GM18498 (cell line): ENCODE measurements at regions not wholly inside any gene's neighbourhood (a gene's known extent, or its start where the extent isn't known, plus 50 kb on each side); places are given as distances from the start of the nearest gene placed in this dataset.

Experiments used
- ATAC-seq: cut with Tn5 transposase; IDR thresholded peaks from one replicate; pipeline ENCODE4 v1.9.1; 2021; ENCODE audit warnings: mild to moderate bottlenecking, moderate library complexity; ENCODE audit not compliant: unreplicated experiment

DNA sequence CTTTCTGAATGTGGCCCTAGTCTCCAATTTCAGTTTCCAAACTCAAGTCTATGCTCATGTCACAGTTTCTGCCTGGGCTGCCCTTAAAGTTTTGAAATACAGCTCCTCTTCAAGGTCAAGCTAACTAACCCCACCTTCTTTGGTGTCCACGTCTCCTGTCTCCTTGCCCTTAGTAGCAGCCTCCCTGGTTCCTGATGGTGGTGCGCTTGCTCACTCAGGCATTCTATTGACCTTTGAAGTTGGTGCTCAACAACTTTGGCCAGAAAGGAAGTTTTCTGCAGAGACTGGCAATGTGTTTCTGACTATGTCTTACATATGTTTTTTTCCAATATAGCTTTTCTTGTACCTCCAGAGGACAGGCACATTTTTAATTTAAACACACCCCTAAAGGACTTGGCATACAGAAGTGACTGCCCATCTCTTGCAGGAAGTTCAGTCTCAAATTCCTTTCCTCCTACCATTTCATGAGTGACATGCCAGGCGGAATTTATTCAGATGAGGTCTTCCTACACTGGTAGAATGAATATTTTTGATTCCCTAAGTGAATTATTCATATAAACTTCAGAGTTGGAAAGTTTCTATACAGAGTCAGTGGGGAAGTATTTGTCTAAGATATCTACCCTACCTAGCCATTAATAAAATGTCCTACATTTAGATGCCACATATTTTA, 364.3 kb upstream of the USP24 start:
- no peak for ATAC-seq

DNA sequence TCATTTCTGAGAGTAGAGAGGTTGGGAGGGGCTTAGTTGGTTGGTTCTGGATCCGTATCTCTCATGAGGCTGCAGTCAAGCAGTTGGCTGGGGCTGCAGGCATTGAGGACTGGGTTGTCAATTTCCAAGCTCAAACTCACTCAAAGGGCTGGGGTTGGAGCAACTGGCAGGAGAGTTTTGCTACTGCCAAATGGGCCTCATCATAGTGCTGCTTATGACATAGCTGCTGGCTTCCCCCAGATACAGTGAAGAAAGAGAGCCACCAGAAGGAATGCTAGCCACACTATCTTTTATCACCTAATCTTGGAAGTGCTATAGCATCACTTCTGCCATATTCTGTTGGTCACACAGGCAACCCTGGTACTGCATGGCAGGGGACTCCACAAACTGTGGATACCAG, 363.5 kb upstream of the USP24 start:
- no peak for ATAC-seq

DNA sequence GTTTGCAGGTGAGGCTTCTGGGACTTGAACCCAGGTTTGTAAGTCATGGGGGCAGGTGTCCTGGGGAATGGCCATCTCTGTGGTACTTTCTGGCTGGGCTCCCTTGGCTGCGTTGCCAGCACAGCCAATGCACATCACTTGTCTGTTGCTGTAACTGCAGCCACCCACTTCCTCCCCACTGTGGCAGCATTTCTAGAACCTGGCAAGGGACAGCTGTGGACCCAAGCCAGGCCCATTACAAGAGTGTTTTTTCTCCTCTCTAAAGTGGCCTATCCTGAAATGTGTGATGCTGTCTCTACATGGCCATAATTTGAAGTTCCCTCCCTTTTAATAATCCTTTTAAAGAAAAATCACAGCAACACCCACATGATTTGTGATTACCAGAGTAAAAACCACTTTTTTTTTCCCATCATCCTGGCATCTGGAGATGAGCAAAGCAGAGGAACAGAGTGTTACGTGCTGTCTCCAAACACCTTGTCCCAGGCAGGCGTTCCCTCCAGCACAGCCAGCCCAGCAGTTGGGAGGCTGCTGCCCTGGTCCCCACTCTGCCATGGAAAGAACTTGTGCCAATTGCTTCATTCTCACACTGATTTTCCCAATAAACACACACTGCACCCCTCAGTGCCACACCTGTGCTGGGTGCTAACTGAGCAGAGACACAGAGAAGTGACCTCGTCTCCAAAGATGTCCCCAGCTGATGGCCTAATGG, 360.6 kb upstream of the USP24 start:
- no peak for ATAC-seq

DNA sequence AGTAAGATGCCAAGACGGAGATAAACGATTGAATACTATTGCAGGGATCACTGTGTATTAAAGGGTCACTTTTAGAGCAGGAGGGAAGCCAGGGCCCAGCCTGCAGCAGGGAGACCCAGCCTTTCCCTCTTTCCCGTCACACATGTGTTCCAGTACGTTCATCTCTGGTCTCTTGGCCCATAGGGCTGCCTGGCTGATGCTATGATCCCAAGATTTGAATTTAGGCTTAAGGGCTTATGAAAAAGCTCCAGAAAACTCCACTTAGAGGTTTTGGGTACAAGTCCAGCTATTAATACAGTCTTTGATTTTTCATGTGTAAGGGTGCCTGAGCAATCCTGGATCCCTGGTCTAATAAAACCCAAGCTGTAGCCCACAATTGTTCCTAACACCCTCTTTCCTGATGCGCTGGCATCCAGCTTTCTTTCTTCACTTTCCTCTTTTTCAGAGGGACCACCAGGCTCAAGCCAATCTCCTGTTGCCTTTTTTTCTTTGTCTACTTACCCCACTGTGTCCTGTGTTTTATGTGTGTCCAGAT, 359.6 kb upstream of the USP24 start:
- ATAC-seq, result no peak

DNA sequence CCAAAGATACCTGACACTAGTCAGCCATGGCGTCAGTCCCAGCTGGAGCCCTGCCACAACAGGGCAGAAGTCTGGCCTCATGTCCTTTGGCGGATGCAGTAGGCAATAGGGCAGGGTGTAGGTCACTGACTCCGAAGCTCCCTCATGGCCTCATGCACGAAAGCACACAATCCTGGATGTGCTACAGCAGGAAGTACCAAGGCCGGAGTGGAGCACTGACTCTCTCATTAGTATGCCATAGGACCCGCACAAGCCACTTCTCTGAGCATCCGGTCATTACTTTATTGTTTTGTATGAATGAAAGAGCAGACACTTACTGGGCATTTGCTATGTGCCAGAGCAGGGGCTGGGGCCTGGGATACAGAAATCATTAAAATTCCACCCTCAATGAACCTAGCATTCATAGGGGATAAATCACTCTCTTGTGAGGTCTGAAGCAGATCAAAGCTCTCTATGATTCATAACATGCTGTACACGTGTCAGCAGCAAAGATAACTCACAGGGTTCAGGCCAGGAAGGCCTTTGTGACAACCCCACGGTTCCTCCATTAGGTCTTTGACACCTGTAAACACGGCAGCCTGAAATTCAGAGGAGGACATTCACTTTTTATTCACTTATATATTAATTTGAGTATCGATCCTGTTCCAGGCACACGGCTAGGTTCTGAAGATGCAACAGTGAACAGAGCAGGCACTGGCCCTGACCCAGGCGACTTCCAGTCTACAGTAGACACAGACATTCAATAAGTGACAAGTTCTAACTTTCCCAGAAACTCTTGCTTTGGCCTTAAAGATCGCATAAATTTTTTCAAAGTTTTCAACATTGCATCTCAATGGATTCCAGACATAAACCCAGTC, 357.9 kb upstream of the USP24 start:
- ATAC-seq, result no peak

DNA sequence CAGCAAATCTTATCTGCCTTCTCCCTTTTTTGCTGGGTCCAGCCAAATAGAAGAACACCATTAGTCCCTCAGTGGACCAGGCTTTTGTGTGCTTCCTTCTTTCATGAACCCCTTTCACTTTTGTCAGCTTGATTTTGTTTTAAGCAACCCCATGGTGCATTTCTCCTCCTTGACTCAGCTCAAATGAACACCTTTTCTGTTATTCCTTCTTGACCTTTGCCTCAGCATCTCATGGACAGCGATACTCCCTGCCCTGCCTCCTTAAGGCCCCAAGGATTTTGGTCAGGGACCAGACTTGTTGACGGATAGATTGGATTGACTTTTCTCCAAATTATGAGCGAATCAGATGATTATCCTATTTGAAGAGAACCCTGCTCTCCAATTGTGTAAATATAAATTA, 356.6 kb upstream of the USP24 start:
- no peak for ATAC-seq

DNA sequence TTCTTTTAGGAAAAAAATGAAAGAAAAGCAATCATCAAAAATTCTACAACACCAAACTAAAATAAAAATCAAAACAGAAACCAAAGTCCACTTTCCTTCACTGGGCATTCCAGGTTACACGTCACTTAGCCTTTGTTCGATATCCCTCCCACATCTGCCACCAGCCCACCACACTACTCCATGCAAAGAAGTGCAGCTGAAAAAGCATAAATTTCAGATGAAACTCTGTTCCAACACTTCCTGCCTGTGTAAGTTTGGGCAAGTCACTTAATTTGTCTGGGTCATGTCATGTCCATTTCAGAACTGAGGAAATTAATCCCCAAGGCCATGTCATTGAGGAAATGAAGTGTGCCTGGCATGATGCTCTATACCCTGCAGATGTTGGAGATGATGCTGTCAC, 354.3 kb upstream of the USP24 start:
- no peak for ATAC-seq

DNA sequence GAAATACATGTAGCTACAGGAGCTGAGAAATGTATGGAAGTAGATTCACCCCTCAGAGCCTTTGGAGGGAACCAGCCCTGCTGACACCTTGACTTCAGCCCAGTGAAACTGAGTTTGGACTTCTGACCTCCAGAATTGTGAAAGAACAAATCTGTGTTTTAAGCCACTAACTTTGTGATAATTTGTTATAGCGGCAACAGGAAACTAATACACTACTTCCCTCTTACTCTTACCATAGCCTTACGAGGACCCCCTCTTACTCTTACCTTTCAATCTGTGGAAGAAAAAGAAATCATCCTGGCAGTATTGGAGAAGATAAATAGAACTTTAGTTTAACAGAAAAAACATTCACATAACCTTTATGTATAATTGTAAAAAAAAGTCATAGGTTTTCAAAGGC, 353.6 kb upstream of the USP24 start:
- ATAC-seq, result no peak

DNA sequence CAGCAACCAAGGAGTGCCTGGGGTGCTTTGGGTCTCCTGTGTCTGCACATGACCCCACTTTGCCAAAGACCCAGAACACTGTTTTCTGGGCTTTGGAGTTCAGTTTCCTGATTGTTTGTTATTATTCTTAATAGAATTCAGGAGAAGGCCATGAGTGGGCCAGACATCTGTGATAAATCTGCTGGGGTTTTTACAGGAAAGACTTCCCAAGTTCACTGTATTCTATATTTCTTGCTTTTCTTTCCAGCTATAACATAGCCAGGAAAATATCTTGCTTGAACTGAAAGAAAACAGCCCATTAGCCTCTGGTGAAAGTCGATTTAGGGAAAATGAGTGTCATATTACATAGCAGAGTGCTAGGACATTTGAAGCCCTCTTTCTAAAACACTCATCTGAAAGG, 345.1 kb upstream of the USP24 start:
- ATAC-seq, result no peak

DNA sequence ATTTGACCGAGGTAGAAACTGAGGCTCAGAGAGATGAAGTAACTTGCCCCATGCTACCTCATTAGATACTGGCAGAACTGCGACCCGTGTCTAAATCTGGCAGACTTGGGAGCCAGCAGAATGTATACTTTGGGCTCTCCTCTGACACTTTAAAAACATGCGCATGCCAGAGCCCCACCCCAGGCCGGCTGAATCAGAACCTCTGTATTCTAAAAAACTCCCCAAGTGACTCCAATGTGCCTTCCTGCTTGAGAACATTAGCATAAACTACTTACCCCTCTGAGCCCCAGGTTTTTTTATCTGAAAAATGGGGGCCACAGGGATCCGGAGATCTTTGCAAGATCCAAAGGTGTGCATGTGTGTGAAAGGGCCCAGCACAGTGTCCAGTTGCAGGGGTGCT, 344.7 kb upstream of the USP24 start:
- no peak for ATAC-seq

DNA sequence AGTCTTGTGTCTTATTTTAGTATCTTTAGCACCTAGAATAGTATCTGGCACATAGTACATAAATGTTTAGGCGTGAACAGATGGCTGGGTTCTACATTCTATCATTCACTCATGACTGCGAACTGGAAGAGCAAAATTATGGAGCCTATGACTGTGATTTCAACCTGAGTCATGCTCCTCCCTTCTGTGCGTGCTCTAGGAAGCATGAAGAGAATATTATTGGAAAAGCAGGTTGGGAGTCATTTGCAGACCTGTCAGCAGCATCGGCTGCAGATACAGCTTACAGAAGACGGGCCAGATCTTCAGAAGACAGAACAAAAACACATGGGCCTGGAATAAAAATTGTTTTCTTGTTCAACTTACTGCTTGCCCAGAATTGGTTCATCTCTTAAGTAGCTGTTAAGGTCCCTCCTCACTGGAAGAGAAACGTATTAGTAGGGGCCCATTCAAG, 344.0 kb upstream of the USP24 start:
- ATAC-seq, result no peak

DNA sequence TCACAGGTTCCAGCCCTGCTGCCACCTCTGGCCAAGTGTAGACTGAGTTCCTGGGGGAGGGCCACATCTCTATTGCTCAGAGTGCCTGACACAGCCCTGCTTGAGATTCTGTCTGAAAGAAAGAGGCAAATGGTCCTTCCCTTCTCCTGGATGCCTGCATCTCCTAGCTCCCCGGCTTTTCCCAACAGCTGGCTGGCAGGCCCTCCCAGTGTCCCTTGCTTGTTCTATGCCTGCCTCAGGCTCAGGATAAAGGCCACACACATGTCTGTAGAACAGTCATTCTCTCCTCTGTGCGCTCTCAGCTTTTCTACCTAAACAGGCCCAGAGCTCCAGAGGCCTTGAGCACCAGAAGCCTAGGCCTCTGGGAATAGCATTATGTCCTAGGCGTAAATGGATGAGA, 343.4 kb upstream of the USP24 start:
- no peak for ATAC-seq

DNA sequence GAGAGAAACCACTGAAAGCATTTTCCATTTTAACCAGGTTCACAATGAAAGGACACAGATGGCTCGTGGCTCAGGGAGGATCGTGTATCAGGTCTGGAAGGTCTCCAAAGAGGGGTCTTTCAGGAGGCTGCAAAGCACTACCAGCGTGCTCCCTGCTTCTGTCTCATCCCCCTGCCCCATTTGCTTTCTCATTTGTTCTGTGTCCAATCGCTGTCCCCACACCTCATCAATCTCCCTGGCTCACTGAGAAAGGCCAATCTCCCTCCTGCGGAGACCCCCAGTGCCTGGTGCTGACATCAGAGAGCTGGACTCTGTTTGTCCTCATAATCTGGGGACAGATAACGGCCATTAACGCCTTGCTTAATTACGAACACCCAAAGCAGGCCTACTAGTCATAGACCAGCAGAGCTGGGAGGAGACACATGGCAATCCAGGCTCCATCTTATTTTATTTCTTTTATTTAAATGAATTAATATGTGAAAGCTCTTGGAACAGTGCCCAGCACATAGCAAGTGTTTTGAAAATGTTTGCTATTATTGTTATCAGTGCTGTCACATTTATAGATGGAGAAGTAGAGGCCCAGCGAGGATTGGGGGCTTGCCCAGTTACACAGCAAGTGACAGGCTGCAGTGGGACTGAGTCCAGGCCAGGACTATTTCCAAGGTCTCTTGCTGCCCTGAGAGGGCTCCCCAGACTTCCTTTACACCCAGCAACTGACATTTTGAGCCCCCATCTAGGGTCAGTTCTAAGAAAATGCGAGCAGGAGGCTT, 341.0 kb upstream of the USP24 start:
- no peak for ATAC-seq

DNA sequence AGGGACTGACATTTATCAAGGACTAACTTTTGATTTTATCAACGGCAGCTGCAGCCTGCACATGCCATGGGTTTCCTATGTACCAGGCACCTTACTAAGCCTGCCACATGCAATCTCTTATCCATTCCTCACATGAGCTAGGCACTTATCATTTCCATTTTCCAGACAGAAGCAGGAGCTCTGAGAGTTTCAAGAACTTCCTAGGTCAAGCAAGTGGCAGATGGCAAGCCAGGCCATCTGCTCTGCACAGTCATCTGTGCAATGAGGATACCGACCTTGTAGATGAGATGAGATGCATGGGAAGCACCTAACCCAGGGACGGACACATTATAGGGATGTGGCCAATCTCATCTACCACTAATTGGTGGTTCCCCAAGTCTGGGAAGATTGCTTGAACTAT, 339.4 kb upstream of the USP24 start:
- no peak for ATAC-seq

DNA sequence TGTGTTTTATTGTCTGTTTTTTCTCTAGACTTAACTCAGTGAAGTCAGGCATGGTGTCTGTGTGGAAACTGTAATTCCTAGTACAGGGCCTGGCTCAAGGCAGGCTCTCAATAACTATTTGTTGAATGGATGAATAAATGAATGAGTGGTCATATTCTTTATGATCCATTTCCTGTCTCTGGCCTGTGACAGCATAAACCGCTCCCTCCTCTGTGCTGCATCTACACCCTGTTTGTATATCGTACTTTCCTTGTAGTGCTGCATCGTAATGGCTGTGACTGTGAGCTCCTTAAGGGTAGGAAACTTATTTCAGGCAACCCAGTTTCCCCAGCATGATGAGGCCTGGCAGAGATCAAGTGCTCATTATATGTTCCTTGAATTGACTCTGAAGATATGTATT, 337.5 kb upstream of the USP24 start:
- ATAC-seq, result no peak

DNA sequence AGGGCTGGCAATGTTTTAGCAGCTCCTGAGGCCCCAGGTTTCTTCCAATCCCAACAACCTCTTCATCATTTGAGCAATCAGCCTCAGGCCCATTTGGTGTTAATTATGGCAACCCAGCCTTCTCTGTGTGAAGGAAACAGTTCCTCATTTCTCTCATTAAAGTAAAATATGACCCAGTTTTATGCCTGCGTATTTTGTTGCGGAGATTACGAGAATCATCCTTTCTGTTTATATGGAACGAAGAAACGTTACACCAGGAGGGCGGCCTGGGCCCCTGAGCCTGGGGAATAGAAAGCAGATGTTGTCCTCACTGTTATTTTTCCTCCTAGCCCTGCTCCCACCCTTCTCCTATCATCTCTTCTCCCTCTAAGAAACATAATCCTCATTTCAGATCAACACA, 332.2 kb upstream of the USP24 start:
- no peak for ATAC-seq

DNA sequence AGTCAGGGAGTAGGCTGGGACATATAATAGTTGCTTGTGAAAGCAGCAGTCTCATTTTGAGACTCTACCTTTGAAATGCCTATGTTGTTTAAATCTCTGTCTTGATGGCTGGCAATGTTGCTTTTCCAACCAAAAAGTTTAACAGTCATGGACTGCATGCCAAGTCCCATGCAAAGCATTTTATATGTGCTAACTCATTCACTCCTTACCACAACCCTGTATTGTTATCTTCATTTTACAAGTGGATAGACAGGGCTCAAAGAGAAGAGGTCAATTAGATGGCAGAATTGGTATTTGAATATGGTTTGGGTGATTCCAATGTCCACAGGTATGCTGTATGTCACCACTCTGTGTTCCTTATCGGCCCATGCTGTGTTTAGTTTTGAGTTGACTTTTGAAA, 331.4 kb upstream of the USP24 start:
- ATAC-seq, result no peak

DNA sequence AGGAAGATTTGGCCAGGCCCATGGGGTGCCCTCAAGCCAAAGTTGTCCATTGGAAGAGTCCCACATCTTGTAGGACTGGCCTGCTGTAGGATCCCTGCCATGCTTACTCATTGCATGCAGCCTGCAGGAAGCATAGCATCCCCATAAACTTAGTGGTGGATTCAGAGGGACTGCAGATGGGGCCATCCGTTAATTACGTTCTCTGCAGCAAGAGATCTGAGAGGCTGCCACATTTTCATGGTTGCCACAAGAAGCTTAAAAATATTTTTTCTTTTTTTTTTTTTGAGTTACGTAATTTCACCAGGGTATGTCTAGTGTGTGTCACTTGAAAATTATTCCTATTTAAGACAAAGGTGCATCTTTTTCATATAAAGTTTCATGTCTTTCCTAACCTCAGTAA, 329.7 kb upstream of the USP24 start:
- no peak for ATAC-seq

DNA sequence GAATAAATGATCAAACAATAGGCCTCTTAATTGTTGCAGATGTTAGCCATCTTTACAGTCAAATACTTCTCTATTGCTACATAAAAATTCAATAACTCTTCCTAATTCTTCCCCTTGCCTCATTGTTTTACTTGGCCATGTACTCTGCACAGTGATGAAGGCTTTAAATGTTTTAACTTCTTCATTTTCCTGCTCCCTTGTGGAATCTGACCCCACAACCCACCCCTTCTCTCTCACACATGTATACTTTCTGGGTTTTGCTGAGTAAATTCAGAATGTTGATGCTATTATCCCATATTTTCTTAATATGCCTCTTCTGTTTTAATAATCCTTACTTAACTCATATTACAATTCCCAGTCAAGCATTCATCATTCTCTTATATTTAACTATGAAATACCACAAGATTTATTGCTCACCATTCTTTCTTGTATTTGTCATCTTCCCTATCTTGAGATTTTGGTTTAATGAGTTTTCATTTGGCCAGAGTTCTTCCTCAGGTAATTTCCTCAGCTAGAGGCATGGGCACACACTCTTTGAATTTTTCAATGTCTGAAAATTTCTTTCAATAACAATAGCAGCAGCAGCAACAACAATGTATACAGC, 327.8 kb upstream of the USP24 start:
- no peak for ATAC-seq

DNA sequence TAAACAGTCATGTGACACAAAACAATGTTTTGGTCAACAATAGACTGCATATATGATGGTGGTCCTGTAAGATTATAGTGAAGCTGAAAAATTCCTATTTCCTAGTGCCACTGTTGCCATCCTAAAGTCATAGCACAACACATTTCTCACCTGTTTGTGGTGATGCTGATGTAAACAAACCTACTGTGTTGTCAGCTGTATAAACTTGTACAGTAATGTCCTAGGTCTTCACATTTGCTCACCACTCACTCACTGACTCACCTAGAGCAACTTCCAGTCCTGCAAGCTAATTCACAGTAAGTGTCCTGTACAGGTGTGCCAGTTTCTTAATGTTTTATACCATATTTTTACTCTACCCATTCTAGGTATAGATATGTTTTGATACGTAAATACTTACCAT, 326.1 kb upstream of the USP24 start:
- ATAC-seq, result no peak
